SK-N-SH (cell line): ENCODE measurements at regions not wholly inside any gene's neighbourhood (a gene's known extent, or its start where the extent isn't known, plus 50 kb on each side); places are given as distances from the start of the nearest gene placed in this dataset.

ENCODE experiments used
- ELF1 ChIP-seq: IDR thresholded peaks from 2 replicates; pipeline ENCODE4 v1.4.0; 2012
- EZH2phosphoT487 ChIP-seq: fragments of 200-600 bp; sonication (generic); IDR thresholded peaks from 2 replicates; pipeline ENCODE4 v1.6.1; 2017; ENCODE audit warnings: low read depth, mixed run types, mild to moderate bottlenecking, antibody characterized with exemption, moderate library complexity, borderline replicate concordance
- POLR2AphosphoS5 ChIP-seq: IDR thresholded peaks from 2 replicates; pipeline ENCODE4 v1.6.1; 2012; ENCODE audit warnings: low read depth, low read length
- REST ChIP-seq: IDR thresholded peaks from 2 replicates; pipeline ENCODE4 v1.6.1; 2012; ENCODE audit warnings: mild to moderate bottlenecking, low read depth, low read length, moderate library complexity
- SIN3A ChIP-seq: IDR thresholded peaks from 2 replicates; pipeline ENCODE4 v1.6.1; 2012; ENCODE audit warnings: low read depth, mild to moderate bottlenecking, low read length, moderate library complexity, borderline replicate concordance
- TF ChIP-seq, protein P1 (sequence below): fragments of 200-600 bp; sonication (generic); IDR thresholded peaks from 2 replicates; pipeline ENCODE4 v1.6.1; 2017; ENCODE audit warnings: antibody characterized with exemption, mild to moderate bottlenecking, moderate library complexity

- TF ChIP-seq, protein P1, sequence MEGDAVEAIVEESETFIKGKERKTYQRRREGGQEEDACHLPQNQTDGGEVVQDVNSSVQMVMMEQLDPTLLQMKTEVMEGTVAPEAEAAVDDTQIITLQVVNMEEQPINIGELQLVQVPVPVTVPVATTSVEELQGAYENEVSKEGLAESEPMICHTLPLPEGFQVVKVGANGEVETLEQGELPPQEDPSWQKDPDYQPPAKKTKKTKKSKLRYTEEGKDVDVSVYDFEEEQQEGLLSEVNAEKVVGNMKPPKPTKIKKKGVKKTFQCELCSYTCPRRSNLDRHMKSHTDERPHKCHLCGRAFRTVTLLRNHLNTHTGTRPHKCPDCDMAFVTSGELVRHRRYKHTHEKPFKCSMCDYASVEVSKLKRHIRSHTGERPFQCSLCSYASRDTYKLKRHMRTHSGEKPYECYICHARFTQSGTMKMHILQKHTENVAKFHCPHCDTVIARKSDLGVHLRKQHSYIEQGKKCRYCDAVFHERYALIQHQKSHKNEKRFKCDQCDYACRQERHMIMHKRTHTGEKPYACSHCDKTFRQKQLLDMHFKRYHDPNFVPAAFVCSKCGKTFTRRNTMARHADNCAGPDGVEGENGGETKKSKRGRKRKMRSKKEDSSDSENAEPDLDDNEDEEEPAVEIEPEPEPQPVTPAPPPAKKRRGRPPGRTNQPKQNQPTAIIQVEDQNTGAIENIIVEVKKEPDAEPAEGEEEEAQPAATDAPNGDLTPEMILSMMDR = no peak
- TF ChIP-seq SIN3A (no peak), ELF1 (no peak), POLR2AphosphoS5 (no peak), REST (no peak), EZH2phosphoT487 (no peak)
Observed at GRCh38 chr3:18987070-18987469, 161.2 kb upstream of the KCNH8 start.
